Body of pancreas (tissue), 4 donors: ENCODE measurements at regions not wholly inside any gene's neighbourhood (a gene's known extent, or its start where the extent isn't known, plus 50 kb on each side); places are given as distances from the start of the nearest gene placed in this dataset.

Source experiments
- POLR2A ChIP-seq, 3 donors: fragments of 450-650 bp; IDR thresholded peaks; one replicate each; pipeline ENCODE4 v1.6.1; 2016; ENCODE audit warnings: antibody characterized with exemption in 3 of 3, mild to moderate bottlenecking in 2 of 3
- TF ChIP-seq, protein P1 (sequence below), 7 experiments: fragments of 450-650 bp in 4 of 7; fragments of 200-600 bp in 3 of 7; sonication (generic) in 3 of 7; IDR thresholded peaks; one replicate each; pipeline ENCODE4 v1.5.1; 2016 to 2019; ENCODE audit warnings: antibody characterized with exemption in 7 of 7

DNA sequence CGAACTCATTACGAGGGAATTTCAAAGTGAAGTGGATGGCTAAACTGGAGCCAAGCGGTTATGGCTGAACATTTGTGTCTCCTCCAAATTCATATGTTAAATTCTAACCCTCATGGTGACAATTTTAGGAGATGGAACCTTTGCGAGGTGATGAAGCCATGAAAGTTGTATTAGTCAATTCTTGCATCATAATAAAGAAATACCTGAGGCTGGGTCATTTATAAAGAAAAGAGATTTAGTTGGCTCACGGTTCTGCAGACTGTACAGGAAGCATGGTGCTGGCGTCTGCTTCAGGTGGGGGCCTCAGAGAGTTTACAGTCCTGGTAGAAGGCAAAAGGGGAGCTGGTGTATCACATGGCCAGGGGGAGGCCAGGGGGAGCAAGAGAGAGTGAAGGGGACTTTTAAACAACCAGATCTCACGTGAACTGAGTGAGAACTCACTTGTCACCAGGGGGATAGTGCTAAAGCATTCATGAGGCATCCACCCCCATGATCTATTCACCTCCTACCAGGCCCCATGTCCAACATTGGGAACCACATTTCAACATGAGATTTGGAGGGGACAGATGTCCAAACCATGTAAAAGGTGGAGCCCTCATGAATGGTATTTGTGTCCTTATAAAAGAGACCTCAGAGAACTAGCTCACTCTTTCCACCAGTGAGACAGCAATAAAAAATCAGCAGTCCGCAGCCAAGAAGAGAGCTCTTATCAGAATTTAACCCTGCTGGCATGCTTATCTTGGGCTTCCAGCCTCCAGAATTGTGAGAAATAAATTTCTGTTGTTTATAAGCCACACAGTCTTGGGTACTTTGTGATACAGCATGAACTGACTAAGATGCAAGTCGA lies 143.4 kb downstream of the MTRR start:
- no peak for TF ChIP-seq POLR2A (IDR thresholded peaks at IDR 0.05)
- TF ChIP-seq, protein P1, sequence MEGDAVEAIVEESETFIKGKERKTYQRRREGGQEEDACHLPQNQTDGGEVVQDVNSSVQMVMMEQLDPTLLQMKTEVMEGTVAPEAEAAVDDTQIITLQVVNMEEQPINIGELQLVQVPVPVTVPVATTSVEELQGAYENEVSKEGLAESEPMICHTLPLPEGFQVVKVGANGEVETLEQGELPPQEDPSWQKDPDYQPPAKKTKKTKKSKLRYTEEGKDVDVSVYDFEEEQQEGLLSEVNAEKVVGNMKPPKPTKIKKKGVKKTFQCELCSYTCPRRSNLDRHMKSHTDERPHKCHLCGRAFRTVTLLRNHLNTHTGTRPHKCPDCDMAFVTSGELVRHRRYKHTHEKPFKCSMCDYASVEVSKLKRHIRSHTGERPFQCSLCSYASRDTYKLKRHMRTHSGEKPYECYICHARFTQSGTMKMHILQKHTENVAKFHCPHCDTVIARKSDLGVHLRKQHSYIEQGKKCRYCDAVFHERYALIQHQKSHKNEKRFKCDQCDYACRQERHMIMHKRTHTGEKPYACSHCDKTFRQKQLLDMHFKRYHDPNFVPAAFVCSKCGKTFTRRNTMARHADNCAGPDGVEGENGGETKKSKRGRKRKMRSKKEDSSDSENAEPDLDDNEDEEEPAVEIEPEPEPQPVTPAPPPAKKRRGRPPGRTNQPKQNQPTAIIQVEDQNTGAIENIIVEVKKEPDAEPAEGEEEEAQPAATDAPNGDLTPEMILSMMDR (IDR thresholded peaks at IDR 0.05): peak in 1 of 7 experiments; percentile 6
